GM12878 (cell line): ENCODE measurements at regions not wholly inside any gene's neighbourhood (a gene's known extent, or its start where the extent isn't known, plus 50 kb on each side); places are given as distances from the start of the nearest gene placed in this dataset.

Experiments used
- ATAC-seq: fragments of 200-7000 bp; cut with Tn5 transposase; 3 replicates; pipeline ENCODE4 v1.9.1; 2020; ENCODE audit warnings: mild to moderate bottlenecking, moderate library complexity
- BruUV-seq: library from RNA; stranded (reverse); fragments of 400-500 nt; replicated peaks from 2 replicates; lab custom pipeline; 2021; lab: Mats Ljungman, UMichigan
- CTCF ChIA-PET: fragments of 300-600 bp; sonication (Branson Sonifier 250); formaldehyde crosslinking; extraction: SDS; loops from one replicate; lab custom pipeline; 2021; ENCODE audit warnings: inconsistent platforms; lab: Yijun Ruan, JAX
- POLR2A ChIA-PET: fragments of 350-600 bp; formaldehyde crosslinking; extraction: SDS; loops from one replicate; lab custom pipeline; 2021; ENCODE audit warnings: inconsistent platforms; lab: Charles Lee
- RAD21 ChIA-PET: fragments of 300-600 bp; sonication (Branson Sonifier 250); formaldehyde crosslinking; loops from one replicate; lab custom pipeline; 2023; ENCODE audit warnings: antibody characterized with exemption; ENCODE audit not compliant: unreplicated experiment; lab: Charles Lee
- SMC1A ChIA-PET: fragments of 300-600 bp; sonication (Branson Sonifier 250); formaldehyde crosslinking; loops from one replicate; lab custom pipeline; 2023; ENCODE audit not compliant: unreplicated experiment, uncharacterized antibody; lab: Charles Lee
- DNase-seq: peaks from one replicate; pipeline ENCODE4 v3.0.0-alpha.2; 2011; ENCODE audit warnings: low read depth, low spot score
- FAIRE-seq: peaks from 3 replicates; lab custom pipeline; 2011; peaks lifted over from hg19 to GRCh38; lab: Jason Lieb, UNC
- H2AFZ ChIP-seq: 2 replicates; pipeline ENCODE4 v1.6.0; 2011; ENCODE audit warnings: low read depth, low read length, control low read depth; ENCODE audit not compliant: control insufficient read depth
- H3K27ac ChIP-seq: 2 replicates; pipeline ENCODE4 v1.5.1; 2011; ENCODE audit warnings: control low read depth; ENCODE audit not compliant: control insufficient read depth, insufficient read depth
- H3K27me3 ChIP-seq, 2 experiments: replicated peaks in 1 of 2; 2 replicates each; pipeline versions ENCODE4 v1.6.0 to v1.6.1; 2011; ENCODE audit warnings: low read length in 1 of 2; ENCODE audit not compliant: control insufficient read depth in 2 of 2, insufficient read depth in 2 of 2
- H3K36me3 ChIP-seq, 2 experiments: 2 replicates each; pipeline ENCODE4 v1.5.1; 2011; ENCODE audit warnings: low read length in 1 of 2; ENCODE audit not compliant: control insufficient read depth in 2 of 2, insufficient read depth in 2 of 2
- H3K4me1 ChIP-seq: 2 replicates; pipeline ENCODE4 v1.6.1; 2011; ENCODE audit warnings: mild to moderate bottlenecking, low read length, moderate library complexity, mixed read lengths; ENCODE audit not compliant: control insufficient read depth, insufficient read depth
- H3K4me2 ChIP-seq: 2 replicates; pipeline ENCODE4 v1.6.0; 2011; ENCODE audit warnings: control low read depth; ENCODE audit not compliant: control insufficient read depth, insufficient read depth
- H3K4me3 ChIP-seq: fragments of 200-600 bp; sonication (generic); 2 replicates; pipeline ENCODE4 v1.5.1; 2016
- H3K79me2 ChIP-seq: 2 replicates; pipeline ENCODE4 v1.6.0; 2011; ENCODE audit warnings: low read length; ENCODE audit not compliant: control insufficient read depth, insufficient read depth
- H3K9ac ChIP-seq: 2 replicates; pipeline ENCODE4 v1.8.0; 2011; ENCODE audit warnings: low read length, control low read depth, mixed read lengths; ENCODE audit not compliant: control insufficient read depth, insufficient read depth
- H3K9me3 ChIP-seq: replicated peaks from 3 replicates; pipeline ENCODE4 v1.5.1; 2011; ENCODE audit warnings: mild to moderate bottlenecking, low read length; ENCODE audit not compliant: control insufficient read depth, insufficient read depth
- H4K20me1 ChIP-seq: 2 replicates; pipeline ENCODE4 v1.6.0; 2011; ENCODE audit not compliant: control insufficient read depth, insufficient read depth
- ASH2L ChIP-seq: fragments of 300-600, 200-600 bp; sonication (generic); IDR thresholded peaks from 2 replicates; pipeline ENCODE4 v1.6.1; 2017; ENCODE audit warnings: low read depth, mild to moderate bottlenecking, borderline replicate concordance
- CHD2 ChIP-seq: IDR thresholded peaks from 2 replicates; pipeline ENCODE4 v1.6.1; 2011; ENCODE audit warnings: low read depth, low read length, improper control_type of control experiment, borderline replicate concordance
- CREM ChIP-seq: IDR thresholded peaks from 2 replicates; pipeline ENCODE4 v1.6.1; 2014; ENCODE audit warnings: antibody characterized with exemption, low read depth
- DPF2 ChIP-seq: fragments of 450-650 bp; IDR thresholded peaks from 2 replicates; pipeline ENCODE4 v1.6.1; 2017; ENCODE audit warnings: mild to moderate bottlenecking
- GATAD2B ChIP-seq: fragments of 450-650 bp; conservative IDR thresholded peaks from 2 replicates; pipeline ENCODE4 v1.6.1; 2017; ENCODE audit warnings: low read depth, mild to moderate bottlenecking, moderate library complexity
- HDAC6 ChIP-seq: fragments of 200-600 bp; sonication (generic); IDR thresholded peaks from one replicate; pipeline ENCODE4 v1.8.0; 2017; ENCODE audit warnings: antibody characterized with exemption; ENCODE audit not compliant: unreplicated experiment
- IKZF2 ChIP-seq, 2 experiments: fragments of 450-650 bp; IDR thresholded peaks; 2 replicates each; pipeline ENCODE4 v1.6.1; 2017; ENCODE audit warnings: mild to moderate bottlenecking in 2 of 2, moderate library complexity in 2 of 2
- JUND ChIP-seq: IDR thresholded peaks from 2 replicates; pipeline ENCODE4 v1.6.1; 2012; ENCODE audit warnings: low read depth, mild to moderate bottlenecking, low read length, improper control_type of control experiment, moderate library complexity
- RCOR1 ChIP-seq: conservative IDR thresholded peaks from 2 replicates; pipeline ENCODE4 v1.6.1; 2012; ENCODE audit warnings: low read depth, low read length, improper control_type of control experiment
- SRF ChIP-seq, 2 experiments: IDR thresholded peaks; 2 replicates each; pipeline ENCODE4 v1.6.1; 2011; ENCODE audit warnings: low read depth in 2 of 2, low read length in 2 of 2, mild to moderate bottlenecking in 1 of 2, moderate library complexity in 1 of 2
- TAF1 ChIP-seq: IDR thresholded peaks from 2 replicates; pipeline ENCODE4 v1.6.1; 2011; ENCODE audit warnings: mild to moderate bottlenecking, low read depth, low read length, borderline replicate concordance
- TCF7 ChIP-seq: IDR thresholded peaks from 2 replicates; pipeline ENCODE4 v1.6.1; 2014; ENCODE audit warnings: antibody characterized with exemption, borderline replicate concordance
- ZNF217 ChIP-seq: fragments of 450-650 bp; IDR thresholded peaks from 2 replicates; pipeline ENCODE4 v1.6.1; 2017; ENCODE audit warnings: antibody characterized with exemption, mild to moderate bottlenecking
- ZZZ3 ChIP-seq: IDR thresholded peaks from 2 replicates; pipeline ENCODE4 v1.6.1; 2011; ENCODE audit warnings: low read depth; ENCODE audit not compliant: control insufficient read depth, insufficient read length
- WGBS: methylation state at CpG from one replicate; pipeline ENCODE4 v1.1.6; 2016; ENCODE audit warnings: low lambda C conversion rate; ENCODE audit not compliant: insufficient replicate concordance, insufficient coverage; ENCODE audit errors: missing lambda C conversion rate; 5-methylcytosine and 5-hydroxymethylcytosine counted together
- in situ Hi-C: fragments of 300-500 bp; cut with MboI; formaldehyde crosslinking; loops from 9 replicates; pipeline ENCODE4 v1.14.3; 2018; ENCODE audit warnings: mixed read lengths
- intact Hi-C: fragments of 100-400 bp; cut with micrococcal nuclease; formaldehyde crosslinking; loops from one replicate; pipeline ENCODE4 v1.14.2; 2022; ENCODE audit not compliant: unreplicated experiment
- TF ChIP-seq, protein P1 (sequence below): fragments of 450-650 bp; IDR thresholded peaks from 2 replicates; pipeline ENCODE4 v1.6.1; 2017; ENCODE audit warnings: mild to moderate bottlenecking
- TF ChIP-seq, protein P2 (sequence below): IDR thresholded peaks from 2 replicates; pipeline ENCODE4 v1.6.1; 2012; ENCODE audit warnings: improper control_type of control experiment, low read depth, low read length; ENCODE audit not compliant: insufficient replicate concordance

DNA sequence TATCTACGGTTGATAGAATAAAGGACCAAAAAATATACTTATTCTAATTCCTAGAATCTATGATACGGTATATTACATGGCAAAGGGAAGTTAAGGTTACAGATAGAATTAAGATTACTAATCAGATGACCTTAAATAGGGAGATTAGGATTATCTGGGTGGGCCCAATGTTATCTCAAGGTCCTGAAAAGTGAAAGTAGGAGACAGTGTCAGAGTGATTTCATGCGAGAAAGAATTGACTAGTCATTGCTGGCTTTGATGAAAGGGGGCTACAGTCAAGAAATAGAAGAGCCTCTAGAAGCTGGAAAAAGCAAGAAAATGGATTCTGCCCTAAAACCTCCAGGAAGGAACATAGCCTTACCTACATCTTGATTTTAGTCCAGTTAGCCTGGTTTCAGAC lies 176.9 kb upstream of the PPP1R2C start (continued):
- TF ChIP-seq, protein P1, sequence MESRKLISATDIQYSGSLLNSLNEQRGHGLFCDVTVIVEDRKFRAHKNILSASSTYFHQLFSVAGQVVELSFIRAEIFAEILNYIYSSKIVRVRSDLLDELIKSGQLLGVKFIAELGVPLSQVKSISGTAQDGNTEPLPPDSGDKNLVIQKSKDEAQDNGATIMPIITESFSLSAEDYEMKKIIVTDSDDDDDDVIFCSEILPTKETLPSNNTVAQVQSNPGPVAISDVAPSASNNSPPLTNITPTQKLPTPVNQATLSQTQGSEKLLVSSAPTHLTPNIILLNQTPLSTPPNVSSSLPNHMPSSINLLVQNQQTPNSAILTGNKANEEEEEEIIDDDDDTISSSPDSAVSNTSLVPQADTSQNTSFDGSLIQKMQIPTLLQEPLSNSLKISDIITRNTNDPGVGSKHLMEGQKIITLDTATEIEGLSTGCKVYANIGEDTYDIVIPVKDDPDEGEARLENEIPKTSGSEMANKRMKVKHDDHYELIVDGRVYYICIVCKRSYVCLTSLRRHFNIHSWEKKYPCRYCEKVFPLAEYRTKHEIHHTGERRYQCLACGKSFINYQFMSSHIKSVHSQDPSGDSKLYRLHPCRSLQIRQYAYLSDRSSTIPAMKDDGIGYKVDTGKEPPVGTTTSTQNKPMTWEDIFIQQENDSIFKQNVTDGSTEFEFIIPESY, result no peak
- TF ChIP-seq TAF1 (no peak), TCF7 (no peak), GATAD2B (no peak)

DNA sequence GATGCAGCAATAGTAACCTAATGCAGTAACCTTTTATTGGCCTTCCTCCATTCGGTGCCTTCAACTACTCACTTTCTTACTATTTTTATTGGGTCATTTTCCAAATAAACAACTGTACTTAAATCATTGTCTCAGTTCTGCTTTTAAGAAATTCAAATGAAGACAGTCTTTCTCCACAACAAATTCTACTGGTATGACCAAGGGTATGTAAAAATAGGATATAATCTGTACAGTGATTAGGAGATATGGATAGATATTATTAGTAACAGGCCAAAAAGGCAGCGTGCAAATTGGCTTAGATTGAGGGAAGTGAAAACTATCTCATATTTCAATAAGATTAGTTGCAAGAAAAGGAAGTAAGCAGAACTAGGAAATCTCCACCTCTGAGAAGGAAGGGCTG lies 177.4 kb upstream of the PPP1R2C start:
- ATAC-seq, result peak; percentile 90
- in situ Hi-C loops, result no loop called here
- H3K27ac ChIP-seq, result peak overlapping the region; percentile 65
- POLR2A ChIA-PET, result no interaction called here
- peaks cover 4% of the 10 kb centered on the region; the same call in 1 of the 2 replicates for H3K4me1 ChIP-seq
- CTCF ChIA-PET, result interaction anchor here (1.8 kb wide), 1 partner anchor 11 kb away, joined by 4 read pairs; no protein-coding TSS in a partner anchor
- no peak overlapping the region for H3K4me2 ChIP-seq
- no peaks in the 10 kb centered on the region for H3K27me3 ChIP-seq
- no peak overlapping the region for H3K4me3 ChIP-seq
- no peak overlapping the region for H3K9ac ChIP-seq
- H4K20me1 ChIP-seq, result no peaks in the 10 kb centered on the region
- H3K36me3 ChIP-seq, result no peaks in the 10 kb centered on the region
- no peaks in the 10 kb centered on the region for H3K79me2 ChIP-seq
- BruUV-seq, result no TSS peak
- intact Hi-C loops, result no loop called here
- no peak for FAIRE-seq
- RAD21 ChIA-PET, result no interaction called here
- no peak overlapping the region for H2AFZ ChIP-seq
- peaks cover 2% of the 10 kb centered on the region; the same call in 2 of the 3 replicates for H3K9me3 ChIP-seq
- 0% methylated on average over 2 of the region's 2 CpGs for WGBS
- SMC1A ChIA-PET, result interaction anchor here (1.4 to 2.1 kb wide), 3 partner anchors 11 to 23 kb away, joined by 5 to 7 read pairs (median 5); no protein-coding TSS in a partner anchor
- peak; percentile 45 for DNase-seq
- TF ChIP-seq RCOR1 (no peak), CHD2 (no peak), JUND (no peak), DPF2 (0 out of 2 replicates have a peak, but pooled peaks have one; percentile 56), CREM (peak; percentile 43; the same call in 1 of the 2 replicates), ZZZ3 (no peak), SRF (IDR thresholded peaks at IDR 0.05; ENCODE audit: low read depth in 2 of 2, low read length in 2 of 2) (no peak), ZNF217 (peak; percentile 79; the same call in 1 of the 2 replicates), HDAC6 (no peak), IKZF2 (IDR thresholded peaks at IDR 0.05) (peak; percentile 74 to 75), ASH2L (no peak)
- TF ChIP-seq, protein P2, sequence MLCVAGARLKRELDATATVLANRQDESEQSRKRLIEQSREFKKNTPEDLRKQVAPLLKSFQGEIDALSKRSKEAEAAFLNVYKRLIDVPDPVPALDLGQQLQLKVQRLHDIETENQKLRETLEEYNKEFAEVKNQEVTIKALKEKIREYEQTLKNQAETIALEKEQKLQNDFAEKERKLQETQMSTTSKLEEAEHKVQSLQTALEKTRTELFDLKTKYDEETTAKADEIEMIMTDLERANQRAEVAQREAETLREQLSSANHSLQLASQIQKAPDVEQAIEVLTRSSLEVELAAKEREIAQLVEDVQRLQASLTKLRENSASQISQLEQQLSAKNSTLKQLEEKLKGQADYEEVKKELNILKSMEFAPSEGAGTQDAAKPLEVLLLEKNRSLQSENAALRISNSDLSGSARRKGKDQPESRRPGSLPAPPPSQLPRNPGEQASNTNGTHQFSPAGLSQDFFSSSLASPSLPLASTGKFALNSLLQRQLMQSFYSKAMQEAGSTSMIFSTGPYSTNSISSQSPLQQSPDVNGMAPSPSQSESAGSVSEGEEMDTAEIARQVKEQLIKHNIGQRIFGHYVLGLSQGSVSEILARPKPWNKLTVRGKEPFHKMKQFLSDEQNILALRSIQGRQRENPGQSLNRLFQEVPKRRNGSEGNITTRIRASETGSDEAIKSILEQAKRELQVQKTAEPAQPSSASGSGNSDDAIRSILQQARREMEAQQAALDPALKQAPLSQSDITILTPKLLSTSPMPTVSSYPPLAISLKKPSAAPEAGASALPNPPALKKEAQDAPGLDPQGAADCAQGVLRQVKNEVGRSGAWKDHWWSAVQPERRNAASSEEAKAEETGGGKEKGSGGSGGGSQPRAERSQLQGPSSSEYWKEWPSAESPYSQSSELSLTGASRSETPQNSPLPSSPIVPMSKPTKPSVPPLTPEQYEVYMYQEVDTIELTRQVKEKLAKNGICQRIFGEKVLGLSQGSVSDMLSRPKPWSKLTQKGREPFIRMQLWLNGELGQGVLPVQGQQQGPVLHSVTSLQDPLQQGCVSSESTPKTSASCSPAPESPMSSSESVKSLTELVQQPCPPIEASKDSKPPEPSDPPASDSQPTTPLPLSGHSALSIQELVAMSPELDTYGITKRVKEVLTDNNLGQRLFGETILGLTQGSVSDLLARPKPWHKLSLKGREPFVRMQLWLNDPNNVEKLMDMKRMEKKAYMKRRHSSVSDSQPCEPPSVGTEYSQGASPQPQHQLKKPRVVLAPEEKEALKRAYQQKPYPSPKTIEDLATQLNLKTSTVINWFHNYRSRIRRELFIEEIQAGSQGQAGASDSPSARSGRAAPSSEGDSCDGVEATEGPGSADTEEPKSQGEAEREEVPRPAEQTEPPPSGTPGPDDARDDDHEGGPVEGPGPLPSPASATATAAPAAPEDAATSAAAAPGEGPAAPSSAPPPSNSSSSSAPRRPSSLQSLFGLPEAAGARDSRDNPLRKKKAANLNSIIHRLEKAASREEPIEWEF, result no peak
